Panc1 (cell line): ENCODE measurements at regions not wholly inside any gene's neighbourhood (a gene's known extent, or its start where the extent isn't known, plus 50 kb on each side); places are given as distances from the start of the nearest gene placed in this dataset.

Experiments used
- ATAC-seq: fragments of 200-7000 bp; cut with Tn5 transposase; 2 replicates; pipeline ENCODE4 v1.9.1; 2020; ENCODE audit warnings: mild to moderate bottlenecking, moderate library complexity
- BruUV-seq: library from RNA; stranded (reverse); fragments of 400-500 nt; replicated peaks from 2 replicates; lab custom pipeline; 2021; lab: Mats Ljungman, UMichigan
- CTCF ChIA-PET: fragments of 300-600 bp; sonication (Branson Sonifier 250); formaldehyde crosslinking; loops from one replicate; lab custom pipeline; 2022; ENCODE audit warnings: antibody characterized with exemption; lab: Charles Lee
- POLR2A ChIA-PET: fragments of 300-600 bp; sonication (Branson Sonifier 250); formaldehyde crosslinking; loops from one replicate; lab custom pipeline; 2022; ENCODE audit warnings: antibody characterized with exemption; lab: Charles Lee
- DNase-seq: peaks from one replicate; pipeline ENCODE4 v3.0.0-alpha.2; 2010; ENCODE audit warnings: low read depth, low spot score
- H3K27ac ChIP-seq: 2 replicates; pipeline ENCODE4 v1.5.1; 2011; ENCODE audit warnings: mild to moderate bottlenecking, low read length, inconsistent platforms
- H3K27me3 ChIP-seq: fragments of 200-500 bp; sonication (Bioruptor generic); 2 replicates; pipeline ENCODE4 v1.6.0; 2014; ENCODE audit warnings: low read length, inconsistent platforms; ENCODE audit not compliant: control insufficient read depth, insufficient read depth
- H3K36me3 ChIP-seq: fragments of 200-500 bp; sonication (Bioruptor generic); 2 replicates; pipeline ENCODE4 v1.5.1; 2014; ENCODE audit warnings: inconsistent platforms, mild to moderate bottlenecking, low read length, moderate library complexity; ENCODE audit not compliant: control insufficient read depth, insufficient read depth
- H3K4me1 ChIP-seq: 2 replicates; pipeline ENCODE4 v1.5.1; 2011; ENCODE audit warnings: inconsistent platforms, mild to moderate bottlenecking, low read length, moderate library complexity; ENCODE audit not compliant: control insufficient read depth, insufficient read depth
- H3K4me3 ChIP-seq, 2 experiments: 2 replicates each; pipeline ENCODE4 v1.5.1; 2011 to 2012; ENCODE audit warnings: low read depth in 2 of 2, low read length in 2 of 2, mild to moderate bottlenecking in 2 of 2, inconsistent platforms in 1 of 2, moderate library complexity in 1 of 2
- H3K9me3 ChIP-seq: fragments of 200-500 bp; sonication (Bioruptor generic); 2 replicates; pipeline ENCODE4 v1.5.1; 2014; ENCODE audit warnings: low read depth, mild to moderate bottlenecking, inconsistent platforms, low read length, moderate library complexity; ENCODE audit not compliant: control insufficient read depth, insufficient read depth
- POLR2AphosphoS5 ChIP-seq: IDR thresholded peaks from 2 replicates; pipeline ENCODE4 v1.6.1; 2012; ENCODE audit warnings: mild to moderate bottlenecking, low read depth, low read length, moderate library complexity
- SIN3A ChIP-seq: IDR thresholded peaks from 2 replicates; pipeline ENCODE4 v1.6.1; 2012; ENCODE audit warnings: low read depth, mild to moderate bottlenecking, low read length, moderate library complexity, borderline replicate concordance; ENCODE audit not compliant: insufficient read depth
- TCF7L2 ChIP-seq: IDR thresholded peaks from 2 replicates; pipeline ENCODE4 v1.6.1; 2011; ENCODE audit warnings: mild to moderate bottlenecking, low read depth, low read length, inconsistent platforms
- in situ Hi-C: cut with HindIII; loops from 2 replicates; pipeline ENCODE4 v1.10.0; 2016; ENCODE audit warnings: low sequenced_read_pairs, low pct_unique_long_range_greater_than_20kb
- intact Hi-C: fragments of 100-400 bp; cut with micrococcal nuclease; formaldehyde crosslinking; loops from one replicate; pipeline ENCODE4 v1.10.0; 2022; ENCODE audit not compliant: unreplicated experiment
- TF ChIP-seq, protein P1 (sequence below): fragments of 450-650 bp; IDR thresholded peaks from 2 replicates; pipeline ENCODE4 v1.5.1; 2017; ENCODE audit warnings: mild to moderate bottlenecking
- TF ChIP-seq, protein P2 (sequence below), 2 experiments: IDR thresholded peaks; 2 replicates each; pipeline ENCODE4 v1.6.1; 2011 to 2012; ENCODE audit warnings: low read depth in 2 of 2, control low read depth in 1 of 2, low read length in 1 of 2, mild to moderate bottlenecking in 1 of 2, moderate library complexity in 1 of 2; ENCODE audit not compliant: insufficient read depth in 1 of 2

DNA sequence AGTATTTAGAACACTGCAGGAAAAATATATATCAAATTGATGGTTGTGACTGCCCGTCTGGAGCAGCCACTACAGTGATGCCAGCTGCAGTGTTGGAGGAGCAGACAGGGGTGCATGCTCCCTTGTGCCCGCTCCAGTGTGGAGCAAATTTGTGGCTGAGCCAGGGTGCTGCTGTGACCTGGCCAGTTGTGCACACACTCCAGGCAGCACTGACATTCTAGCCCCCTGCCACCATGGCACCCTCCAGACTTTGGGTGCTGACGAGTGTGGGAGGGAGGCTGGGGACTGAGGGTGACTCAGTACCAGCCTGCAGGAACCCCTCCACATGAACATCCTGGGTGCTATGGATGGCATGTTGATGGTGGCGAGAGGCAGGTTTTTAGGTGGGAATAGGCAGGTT lies 160.0 kb upstream of the PCDH15 start:
- Histone ChIP-seq H3K4me1 (no peaks in the 10 kb centered on the region), H3K27ac (no peak overlapping the region), H3K36me3 (no peaks in the 10 kb centered on the region), H3K27me3 (no peaks in the 10 kb centered on the region), H3K4me3 (no peak overlapping the region), H3K9me3 (0 out of 2 replicates have a peak, but pooled peaks cover 4% of the 10 kb centered on the region)
- in situ Hi-C loops = no loop called here
- CTCF ChIA-PET = no interaction called here
- POLR2A ChIA-PET = no interaction called here
- DNase-seq (no peak), ATAC-seq (no peak)
- no TSS peak for BruUV-seq
- intact Hi-C loops = no loop called here
- TF ChIP-seq, protein P1, sequence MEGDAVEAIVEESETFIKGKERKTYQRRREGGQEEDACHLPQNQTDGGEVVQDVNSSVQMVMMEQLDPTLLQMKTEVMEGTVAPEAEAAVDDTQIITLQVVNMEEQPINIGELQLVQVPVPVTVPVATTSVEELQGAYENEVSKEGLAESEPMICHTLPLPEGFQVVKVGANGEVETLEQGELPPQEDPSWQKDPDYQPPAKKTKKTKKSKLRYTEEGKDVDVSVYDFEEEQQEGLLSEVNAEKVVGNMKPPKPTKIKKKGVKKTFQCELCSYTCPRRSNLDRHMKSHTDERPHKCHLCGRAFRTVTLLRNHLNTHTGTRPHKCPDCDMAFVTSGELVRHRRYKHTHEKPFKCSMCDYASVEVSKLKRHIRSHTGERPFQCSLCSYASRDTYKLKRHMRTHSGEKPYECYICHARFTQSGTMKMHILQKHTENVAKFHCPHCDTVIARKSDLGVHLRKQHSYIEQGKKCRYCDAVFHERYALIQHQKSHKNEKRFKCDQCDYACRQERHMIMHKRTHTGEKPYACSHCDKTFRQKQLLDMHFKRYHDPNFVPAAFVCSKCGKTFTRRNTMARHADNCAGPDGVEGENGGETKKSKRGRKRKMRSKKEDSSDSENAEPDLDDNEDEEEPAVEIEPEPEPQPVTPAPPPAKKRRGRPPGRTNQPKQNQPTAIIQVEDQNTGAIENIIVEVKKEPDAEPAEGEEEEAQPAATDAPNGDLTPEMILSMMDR = no peak
- TF ChIP-seq TCF7L2 = no peak
- no peak for TF ChIP-seq POLR2AphosphoS5
- no peak for TF ChIP-seq SIN3A
- TF ChIP-seq, protein P2, sequence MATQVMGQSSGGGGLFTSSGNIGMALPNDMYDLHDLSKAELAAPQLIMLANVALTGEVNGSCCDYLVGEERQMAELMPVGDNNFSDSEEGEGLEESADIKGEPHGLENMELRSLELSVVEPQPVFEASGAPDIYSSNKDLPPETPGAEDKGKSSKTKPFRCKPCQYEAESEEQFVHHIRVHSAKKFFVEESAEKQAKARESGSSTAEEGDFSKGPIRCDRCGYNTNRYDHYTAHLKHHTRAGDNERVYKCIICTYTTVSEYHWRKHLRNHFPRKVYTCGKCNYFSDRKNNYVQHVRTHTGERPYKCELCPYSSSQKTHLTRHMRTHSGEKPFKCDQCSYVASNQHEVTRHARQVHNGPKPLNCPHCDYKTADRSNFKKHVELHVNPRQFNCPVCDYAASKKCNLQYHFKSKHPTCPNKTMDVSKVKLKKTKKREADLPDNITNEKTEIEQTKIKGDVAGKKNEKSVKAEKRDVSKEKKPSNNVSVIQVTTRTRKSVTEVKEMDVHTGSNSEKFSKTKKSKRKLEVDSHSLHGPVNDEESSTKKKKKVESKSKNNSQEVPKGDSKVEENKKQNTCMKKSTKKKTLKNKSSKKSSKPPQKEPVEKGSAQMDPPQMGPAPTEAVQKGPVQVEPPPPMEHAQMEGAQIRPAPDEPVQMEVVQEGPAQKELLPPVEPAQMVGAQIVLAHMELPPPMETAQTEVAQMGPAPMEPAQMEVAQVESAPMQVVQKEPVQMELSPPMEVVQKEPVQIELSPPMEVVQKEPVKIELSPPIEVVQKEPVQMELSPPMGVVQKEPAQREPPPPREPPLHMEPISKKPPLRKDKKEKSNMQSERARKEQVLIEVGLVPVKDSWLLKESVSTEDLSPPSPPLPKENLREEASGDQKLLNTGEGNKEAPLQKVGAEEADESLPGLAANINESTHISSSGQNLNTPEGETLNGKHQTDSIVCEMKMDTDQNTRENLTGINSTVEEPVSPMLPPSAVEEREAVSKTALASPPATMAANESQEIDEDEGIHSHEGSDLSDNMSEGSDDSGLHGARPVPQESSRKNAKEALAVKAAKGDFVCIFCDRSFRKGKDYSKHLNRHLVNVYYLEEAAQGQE (IDR thresholded peaks at IDR 0.05; ENCODE audit: insufficient read depth in 1 of 2, low read depth in 2 of 2, low read length in 1 of 2) = no peak

- no peak for DNase-seq
- H3K27ac ChIP-seq = no peak overlapping the region
- no peaks in the 10 kb centered on the region for H3K27me3 ChIP-seq
- intact Hi-C loops (no loop called here), in situ Hi-C loops (no loop called here)
- no TSS peak for BruUV-seq
- H3K36me3 ChIP-seq = no peaks in the 10 kb centered on the region
- CTCF ChIA-PET = no interaction called here
- no peak overlapping the region for H3K4me3 ChIP-seq
- TF ChIP-seq SIN3A = no peak
- no peaks in the 10 kb centered on the region for H3K4me1 ChIP-seq
- H3K9me3 ChIP-seq = 0 out of 2 replicates have a peak, but pooled peaks cover 4% of the 10 kb centered on the region
- POLR2A ChIA-PET = no interaction called here
- no peak for ATAC-seq
Observed at GRCh38 chr10:54958844-54959243, 157.8 kb upstream of the PCDH15 start.

DNA sequence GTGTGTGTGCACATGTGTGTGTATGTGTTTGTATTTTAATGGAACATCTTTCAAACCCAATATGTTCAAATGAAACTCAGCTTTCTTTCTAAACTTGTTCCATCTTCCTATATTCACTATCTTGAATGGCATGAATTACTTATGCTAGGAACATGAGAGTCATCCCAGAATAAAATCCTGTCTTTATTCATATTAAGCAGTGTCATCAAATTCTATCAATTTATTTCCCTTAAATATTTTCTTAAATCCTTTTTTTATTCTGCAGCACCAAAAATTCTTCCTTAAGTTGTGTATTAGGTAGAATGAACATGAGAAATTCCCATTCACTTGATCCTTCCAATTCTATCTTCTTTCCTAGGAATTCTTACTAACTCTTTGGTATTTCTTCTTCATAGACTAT lies 146.6 kb upstream of the PCDH15 start:
- no peak overlapping the region for H3K27ac ChIP-seq
- TF ChIP-seq, protein P1 = no peak
- TF ChIP-seq, protein P2 (IDR thresholded peaks at IDR 0.05; ENCODE audit: insufficient read depth in 1 of 2, low read depth in 2 of 2, low read length in 1 of 2) = no peak
- TF ChIP-seq TCF7L2 (no peak), POLR2AphosphoS5 (no peak), SIN3A (no peak)
- ATAC-seq (no peak), DNase-seq (no peak)
- in situ Hi-C loops = no loop called here
- CTCF ChIA-PET = no interaction called here
- no peaks in the 10 kb centered on the region for H3K9me3 ChIP-seq
- H3K27me3 ChIP-seq = no peaks in the 10 kb centered on the region
- H3K36me3 ChIP-seq = no peaks in the 10 kb centered on the region
- H3K4me1 ChIP-seq = no peaks in the 10 kb centered on the region
- intact Hi-C loops = no loop called here
- POLR2A ChIA-PET = no interaction called here
- no TSS peak for BruUV-seq
- H3K4me3 ChIP-seq = no peak overlapping the region
